ENCODE measurements at regions not wholly inside any gene's neighbourhood (a gene's known extent, or its start where the extent isn't known, plus 50 kb on each side); places are given as distances from the start of the nearest gene placed in this dataset.

- ATAC-seq (ENCODE audit: low read depth) (no peak), DNase-seq (no peak)
- H3K36me3 ChIP-seq (ENCODE audit: control insufficient read depth, insufficient read depth, low read length) = no peaks in the 10 kb centered on the region
- no peak overlapping the region for H2BK15ac ChIP-seq (ENCODE audit: low read depth, low read length)
- no peak overlapping the region for H4K5ac ChIP-seq (ENCODE audit: low read depth, low read length)
- TF ChIP-seq MAZ (IDR thresholded peaks at IDR 0.05; ENCODE audit: borderline replicate concordance, low read depth, low read length) (no peak), CHD1 (IDR thresholded peaks at IDR 0.05; ENCODE audit: low read depth, low read length) (no peak), RFX5 (IDR thresholded peaks at IDR 0.05; ENCODE audit: low read depth, low read length) (no peak), MXI1 (IDR thresholded peaks at IDR 0.05; ENCODE audit: borderline replicate concordance, low read depth, low read length) (no peak), SMC3 (IDR thresholded peaks at IDR 0.05; ENCODE audit: low read depth, low read length) (no peak)
- TF ChIP-seq, protein P1, sequence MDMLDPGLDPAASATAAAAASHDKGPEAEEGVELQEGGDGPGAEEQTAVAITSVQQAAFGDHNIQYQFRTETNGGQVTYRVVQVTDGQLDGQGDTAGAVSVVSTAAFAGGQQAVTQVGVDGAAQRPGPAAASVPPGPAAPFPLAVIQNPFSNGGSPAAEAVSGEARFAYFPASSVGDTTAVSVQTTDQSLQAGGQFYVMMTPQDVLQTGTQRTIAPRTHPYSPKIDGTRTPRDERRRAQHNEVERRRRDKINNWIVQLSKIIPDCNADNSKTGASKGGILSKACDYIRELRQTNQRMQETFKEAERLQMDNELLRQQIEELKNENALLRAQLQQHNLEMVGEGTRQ (IDR thresholded peaks at IDR 0.05; ENCODE audit: low read depth, low read length) = no peak
- POLR2A ChIA-PET (ENCODE audit: unreplicated experiment) = no interaction called here
- no peak overlapping the region for H2BK5ac ChIP-seq (ENCODE audit: low read depth, low read length, poor library complexity, severe bottlenecking)
- no peak overlapping the region for H2AFZ ChIP-seq (replicated peaks; ENCODE audit: low read length, poor library complexity)
- peaks cover 26% of the 10 kb centered on the region for H3K9me3 ChIP-seq (ENCODE audit: control insufficient read depth, insufficient read depth, low read length)
- H3K4ac ChIP-seq (ENCODE audit: low read depth, low read length) = no peak overlapping the region
- H2AK9ac ChIP-seq (replicated peaks; ENCODE audit: low read depth, low read length, poor library complexity) = no peak overlapping the region
- H3K23ac ChIP-seq (ENCODE audit: low read depth, low read length) = no peak overlapping the region
- no peak overlapping the region for H3K9ac ChIP-seq (ENCODE audit: low read depth, low read length)
- no peak overlapping the region for H3K27ac ChIP-seq (ENCODE audit: insufficient read depth, low read length)
- 39% methylated on average over 2 of the region's 13 CpGs; no CpG with 5 or more reads in 1 of the 2 experiments for WGBS, 2 experiments (ENCODE audit: extremely low coverage in 2 of 2, insufficient read length in 1 of 2)
- CTCF ChIA-PET = no interaction called here
- no peaks in the 10 kb centered on the region for H4K20me1 ChIP-seq (ENCODE audit: insufficient read depth, low read length)
- H3K9me1 ChIP-seq (ENCODE audit: insufficient read depth, low read length) = no peaks in the 10 kb centered on the region
- H3K4me3 ChIP-seq (ENCODE audit: insufficient read depth, low read depth, low read length) = no peak overlapping the region
- no peaks in the 10 kb centered on the region for H3K4me1 ChIP-seq (ENCODE audit: control insufficient read depth, insufficient read depth, low read length)
- no peak overlapping the region for H3K18ac ChIP-seq (ENCODE audit: low read depth, low read length)
- dilution Hi-C loops (cut with HindIII; ENCODE audit: low sequenced_read_pairs, unreplicated experiment) (no loop called here), in situ Hi-C loops (cut with MboI; ENCODE audit: low sequenced_read_pairs) (no loop called here), intact Hi-C loops (cut with micrococcal nuclease) (no loop called here)
- BruUV-seq (replicated peaks) = no TSS peak
- no peak overlapping the region for H4K91ac ChIP-seq (ENCODE audit: insufficient read depth, low read depth, low read length)
- no peak overlapping the region for H2BK20ac ChIP-seq (ENCODE audit: low read depth, low read length)
- no peak overlapping the region for H3K56ac ChIP-seq (ENCODE audit: extremely low read depth, insufficient read depth, low read length)
- no peak overlapping the region for H4K8ac ChIP-seq (ENCODE audit: low read depth in 2 of 2, low read length in 2 of 2)
- no peaks in the 10 kb centered on the region for H3K27me3 ChIP-seq (ENCODE audit: control insufficient read depth, insufficient read depth, low read length)
- no peak overlapping the region for H3K14ac ChIP-seq (replicated peaks; ENCODE audit: low read depth, low read length)
- H3K4me2 ChIP-seq (ENCODE audit: low read depth, low read length) = no peak overlapping the region
- H2BK120ac ChIP-seq (ENCODE audit: low read depth, low read length) = no peak overlapping the region
- H3K79me1 ChIP-seq (ENCODE audit: low read depth in 1 of 2, low read length in 2 of 2) = no peaks in the 10 kb centered on the region
- H2AK5ac ChIP-seq (ENCODE audit: low read depth, low read length) = no peak overlapping the region
Observed at GRCh38 chr12:131555866-131556265, 155.0 kb upstream of the SFSWAP start.

Data from IMR-90 (cell line).